ENCODE measurements at regions not wholly inside any gene's neighbourhood (a gene's known extent, or its start where the extent isn't known, plus 50 kb on each side); places are given as distances from the start of the nearest gene placed in this dataset.

DNA sequence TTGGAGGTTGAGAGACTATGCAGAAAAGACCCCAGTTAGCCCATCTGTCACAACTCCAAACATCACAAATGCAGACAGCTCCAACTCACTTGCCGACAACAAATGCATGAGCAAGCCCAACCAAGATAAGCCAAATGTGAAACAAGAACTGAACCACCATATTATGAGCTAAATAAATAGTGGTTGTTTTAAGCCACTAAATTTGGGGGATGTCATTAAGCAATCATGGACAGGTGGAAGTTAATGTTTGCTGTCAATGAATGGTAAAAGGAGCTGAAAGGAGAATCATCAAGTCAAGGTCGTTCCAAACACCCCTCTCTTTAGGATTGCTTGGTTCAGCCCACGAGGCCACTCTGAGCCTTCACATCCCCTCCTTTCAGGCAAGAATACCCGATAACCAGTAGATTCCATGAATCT lies 71.2 kb upstream of the PLCB4 start:
- no peak for TF ChIP-seq CTCF (IDR thresholded peaks at IDR 0.05)
- no peak for TF ChIP-seq EZH2 (IDR thresholded peaks at IDR 0.05; ENCODE audit: borderline replicate concordance, insufficient read depth, low read depth, low read length, poor library complexity, severe bottlenecking)

Data from B cell (primary cell).